ENCODE measurements at regions not wholly inside any gene's neighbourhood (a gene's known extent, or its start where the extent isn't known, plus 50 kb on each side); places are given as distances from the start of the nearest gene placed in this dataset.
"Not testable (repeated sequence)": the region's sequence is repeated elsewhere in the genome, so short reads cannot be mapped to it uniquely, and the experiment has no call there.

- no peak for DNase-seq (ENCODE audit: low read depth, low spot score)
Observed at GRCh38 chr11:34794696-34795095, 121.5 kb downstream of the APIP start.

DNA sequence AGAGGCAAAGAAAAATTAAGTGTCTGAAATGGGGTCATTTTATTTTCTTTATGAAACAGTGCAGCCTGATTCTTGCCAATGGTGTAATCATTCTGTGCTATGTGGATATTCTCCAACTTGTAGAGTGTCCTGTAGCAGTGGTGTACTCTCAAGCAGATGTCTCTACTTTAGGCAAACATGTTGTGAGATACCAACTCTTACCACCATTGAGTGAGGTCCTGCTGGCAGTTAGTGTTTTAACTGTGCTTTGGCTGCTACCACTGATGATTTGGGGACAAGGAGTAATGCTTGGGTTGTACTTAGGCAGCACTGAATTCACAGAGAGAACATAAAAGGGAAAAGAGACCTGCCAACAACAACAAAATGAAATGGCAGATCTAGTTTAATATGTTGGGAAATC is 122.5 kb downstream of the APIP start:
- DNase-seq (ENCODE audit: low read depth, low spot score): no peak

DNA sequence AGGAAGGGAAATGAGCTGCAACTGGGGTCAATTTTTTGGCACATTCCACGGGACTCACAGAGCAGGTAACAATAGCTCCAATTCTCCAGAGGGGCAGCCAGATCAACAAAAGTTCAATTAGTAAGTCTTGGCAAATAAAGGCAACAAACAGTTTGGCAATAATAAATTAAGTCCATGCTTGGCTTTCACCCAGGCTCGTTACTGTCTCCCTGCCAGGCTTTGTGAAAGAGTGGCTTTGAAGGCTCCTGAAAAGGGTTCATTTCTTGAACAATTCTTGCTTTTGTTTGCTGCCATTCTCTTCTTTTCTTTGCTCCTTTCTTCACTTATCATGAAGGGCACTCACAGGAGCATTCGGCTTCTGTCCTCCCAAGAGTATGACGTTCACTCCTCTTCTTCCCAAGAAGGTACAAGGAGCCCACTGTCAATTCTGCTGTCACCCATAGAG is 123.3 kb downstream of the APIP start:
- no peak for DNase-seq (ENCODE audit: low read depth, low spot score)

DNA sequence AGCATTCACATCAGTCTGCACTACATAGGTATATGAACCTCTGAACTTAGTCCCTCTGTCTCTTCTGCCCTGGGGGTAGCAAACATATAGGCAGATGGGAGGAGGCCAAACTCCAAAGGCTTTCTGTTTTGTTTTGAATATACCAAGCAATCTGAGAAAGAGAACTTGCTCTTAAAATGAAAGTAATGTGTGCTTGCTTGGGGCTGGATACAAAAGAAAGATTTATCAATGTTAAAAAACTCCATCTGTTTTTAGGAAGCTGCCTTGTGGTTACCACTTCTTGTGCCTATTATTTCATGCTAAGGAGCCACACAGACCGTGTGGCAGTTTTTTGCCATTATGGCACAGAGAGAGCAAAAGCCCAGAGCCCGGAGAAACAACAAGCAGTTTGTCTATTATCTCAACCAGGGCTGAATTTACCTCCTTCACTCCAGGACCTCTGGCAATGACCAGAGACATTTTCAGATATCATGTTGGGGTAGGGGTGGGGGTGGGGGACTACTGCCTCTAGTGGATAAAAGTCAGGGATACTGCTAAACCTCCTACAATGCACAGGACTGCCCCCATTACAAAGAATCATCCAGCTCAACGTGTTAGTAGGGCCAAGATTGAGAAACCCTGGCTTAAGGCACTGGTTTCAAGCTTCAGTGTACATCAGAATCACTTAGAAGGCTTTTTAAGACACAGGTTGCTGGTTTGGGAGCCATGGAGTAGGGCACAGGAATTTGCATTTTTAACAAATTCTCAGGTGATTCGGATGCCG is 124.2 kb downstream of the APIP start:
- no peak for DNase-seq (ENCODE audit: low read depth, low spot score)

GRCh38 chr11:34790620-34791019 is 125.6 kb downstream of the APIP start:
- DNase-seq (ENCODE audit: low read depth, low spot score): no peak

DNA sequence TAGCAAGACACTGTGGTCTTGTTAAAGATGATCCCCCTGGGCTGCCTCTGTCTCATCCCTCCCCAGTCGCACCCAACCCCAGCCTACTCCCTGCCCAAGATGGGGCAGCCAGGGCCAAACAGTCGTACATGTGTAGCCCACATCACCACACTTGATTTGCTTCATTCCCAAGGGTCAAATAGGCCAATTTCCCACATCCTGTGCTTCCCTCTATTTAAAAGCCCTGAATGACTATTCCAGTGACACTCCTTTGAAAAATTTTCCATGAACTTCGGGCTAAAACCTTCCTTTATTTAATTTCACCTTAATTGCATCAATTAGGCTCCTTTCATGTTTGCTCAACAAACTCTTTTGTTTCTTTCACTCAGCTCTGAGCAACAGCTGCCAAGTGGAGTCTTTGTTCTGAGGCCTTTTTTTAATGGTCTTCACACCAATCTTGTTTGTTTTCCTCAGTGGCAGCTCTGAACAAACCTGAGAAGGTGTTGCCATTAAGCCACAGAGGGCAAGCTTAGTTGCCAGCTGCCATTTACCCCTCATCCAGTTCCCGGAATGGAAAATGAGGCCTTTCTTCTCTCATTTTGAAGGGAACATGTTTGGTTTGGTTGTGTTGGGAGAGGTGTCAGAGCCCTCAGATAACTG is 126.9 kb downstream of the APIP start:
- no peak for DNase-seq (ENCODE audit: low read depth, low spot score)

- no peak for DNase-seq (ENCODE audit: low read depth, low spot score)
Observed at GRCh38 chr11:34788642-34789041, 127.5 kb downstream of the APIP start.

DNA sequence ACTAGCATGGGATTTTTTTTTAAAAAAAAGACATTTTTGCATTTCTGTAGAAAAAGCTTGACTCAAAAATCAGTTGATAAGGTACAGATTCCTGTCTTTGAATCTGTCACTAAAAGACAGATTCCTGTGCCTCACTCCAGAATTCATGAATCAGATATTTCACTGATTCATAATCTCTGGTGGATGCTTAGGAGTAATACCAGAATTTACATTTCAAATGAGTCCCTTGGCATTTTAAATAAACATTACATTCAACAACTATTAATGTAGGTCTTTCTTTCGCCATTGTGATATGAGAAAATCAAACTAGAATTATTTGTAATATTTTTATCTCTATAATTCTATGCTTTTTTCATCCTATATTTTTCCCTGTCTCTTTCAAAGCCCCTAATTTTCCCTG is 128.3 kb downstream of the APIP start:
- DNase-seq (ENCODE audit: low read depth, low spot score): no peak

DNA sequence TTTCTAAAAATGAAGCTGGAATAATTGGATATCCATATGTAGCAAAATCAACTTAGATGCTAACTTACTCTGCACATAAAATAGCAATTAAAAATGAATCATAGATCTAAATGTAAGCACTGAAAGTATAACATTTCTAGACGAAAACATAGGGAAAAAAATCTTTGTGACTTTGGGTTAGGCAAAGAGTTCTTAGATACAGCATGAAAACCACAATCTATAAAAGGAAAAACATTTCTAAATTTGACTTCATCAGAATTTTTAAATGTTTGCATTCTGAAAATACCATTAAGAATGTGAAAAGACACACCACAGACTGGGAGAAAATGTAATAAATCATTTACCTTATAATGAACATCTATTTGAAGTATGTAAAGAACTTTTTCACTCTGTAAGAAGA is 128.8 kb downstream of the APIP start:
- no peak for DNase-seq (ENCODE audit: low read depth, low spot score)

DNA sequence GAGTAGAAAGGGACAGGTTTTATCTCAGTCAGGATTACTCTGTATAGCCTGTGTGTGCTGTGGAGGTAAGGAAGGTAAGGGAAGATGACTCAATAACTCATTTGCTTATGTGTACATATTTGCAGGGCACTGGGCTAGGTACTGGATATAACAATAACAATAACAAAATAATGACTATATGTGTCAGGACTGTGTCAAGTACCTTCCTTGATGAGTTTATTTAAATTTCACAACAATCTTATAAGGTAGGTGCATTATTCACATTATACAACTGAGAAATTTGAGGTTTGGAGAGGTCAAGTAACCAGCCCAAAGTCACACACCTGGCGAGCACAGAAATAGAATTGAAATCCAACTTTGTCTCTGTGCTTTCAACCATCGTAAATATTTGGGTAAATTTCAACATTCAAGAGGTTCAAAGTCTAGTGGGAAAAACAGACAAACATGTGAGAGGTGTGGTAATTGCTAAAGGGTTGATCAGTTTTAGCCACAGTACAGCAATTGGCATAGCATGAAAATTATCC is 131.8 kb downstream of the APIP start:
- DNase-seq (ENCODE audit: low read depth, low spot score): no peak

GRCh38 chr11:34783816-34784317 is 132.3 kb downstream of the APIP start:
- DNase-seq (ENCODE audit: low read depth, low spot score): no peak

DNA sequence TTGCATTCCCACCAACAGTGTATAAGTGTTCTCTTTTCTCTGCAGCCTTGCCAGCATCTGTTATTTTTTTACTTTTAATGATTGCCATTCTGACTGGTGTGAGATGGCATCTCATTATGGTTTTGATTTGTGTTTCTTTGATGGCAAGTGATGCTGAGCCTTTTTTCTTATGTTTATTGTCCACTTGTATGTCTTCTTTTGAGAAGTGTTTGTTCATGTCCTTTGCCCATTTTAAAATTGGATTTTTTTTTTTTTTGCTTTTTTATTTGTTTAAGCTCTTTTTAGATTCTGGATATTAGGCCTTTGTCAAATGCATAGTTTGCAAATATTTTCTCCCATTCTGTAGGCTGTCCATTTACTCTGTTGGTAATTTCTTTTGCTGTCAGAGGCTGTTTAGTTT is 134.4 kb downstream of the APIP start:
- DNase-seq (ENCODE audit: low read depth, low spot score): not testable (repeated sequence)

- DNase-seq (ENCODE audit: low read depth, low spot score): no peak
Observed at GRCh38 chr11:34775417-34775888, 140.7 kb downstream of the APIP start.

DNA sequence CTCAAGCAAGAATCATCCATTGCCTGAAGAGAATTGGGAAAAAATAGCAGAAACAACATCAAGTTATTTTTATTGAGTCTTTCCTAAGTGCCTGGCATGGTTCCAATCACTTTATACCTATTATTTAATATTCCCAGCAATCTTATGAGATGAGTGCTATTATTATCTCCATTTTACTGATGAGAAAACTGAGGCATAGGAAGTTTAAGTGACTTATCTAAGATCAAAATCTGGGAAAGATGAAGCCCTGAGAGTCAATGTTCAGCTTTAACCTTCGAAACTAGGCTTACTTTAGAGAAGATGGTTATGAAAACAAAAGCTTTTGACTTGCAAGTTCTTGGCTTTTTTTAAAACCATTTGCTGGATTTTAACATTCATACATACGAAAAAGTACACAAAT is 141.6 kb downstream of the APIP start:
- no peak for DNase-seq (ENCODE audit: low read depth, low spot score)

GRCh38 chr11:34773826-34774225 is 142.4 kb downstream of the APIP start:
- no peak for DNase-seq (ENCODE audit: low read depth, low spot score)

- DNase-seq (ENCODE audit: low read depth, low spot score): no peak
Observed at GRCh38 chr11:34773211-34773610, 143.0 kb downstream of the APIP start.

GRCh38 chr11:34770111-34770510 is 146.1 kb downstream of the APIP start:
- DNase-seq (ENCODE audit: low read depth, low spot score): no peak

- DNase-seq (ENCODE audit: low read depth, low spot score): no peak
Observed at GRCh38 chr11:34769224-34769623, 147.0 kb downstream of the APIP start.

DNA sequence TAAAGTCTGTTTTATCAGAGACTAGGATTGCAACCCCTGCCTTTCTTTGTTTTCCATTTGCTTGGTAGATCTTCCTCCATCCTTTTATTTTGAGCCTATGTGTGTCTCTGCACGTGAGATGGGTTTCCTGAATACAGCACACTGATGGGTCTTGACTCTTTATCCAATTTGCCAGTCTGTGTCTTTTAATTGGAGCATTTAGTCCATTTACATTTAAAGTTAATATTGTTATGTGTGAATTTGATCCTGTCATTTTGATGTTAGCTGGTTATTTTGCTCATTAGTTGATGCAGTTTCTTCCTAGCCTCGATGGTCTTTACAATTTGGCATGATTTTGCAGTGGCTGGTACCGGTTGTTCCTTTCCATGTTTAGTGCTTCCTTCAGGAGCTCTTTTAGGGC is 141.7 kb downstream of the EHF start:
- not testable (repeated sequence) for DNase-seq (ENCODE audit: low read depth, low spot score)

DNA sequence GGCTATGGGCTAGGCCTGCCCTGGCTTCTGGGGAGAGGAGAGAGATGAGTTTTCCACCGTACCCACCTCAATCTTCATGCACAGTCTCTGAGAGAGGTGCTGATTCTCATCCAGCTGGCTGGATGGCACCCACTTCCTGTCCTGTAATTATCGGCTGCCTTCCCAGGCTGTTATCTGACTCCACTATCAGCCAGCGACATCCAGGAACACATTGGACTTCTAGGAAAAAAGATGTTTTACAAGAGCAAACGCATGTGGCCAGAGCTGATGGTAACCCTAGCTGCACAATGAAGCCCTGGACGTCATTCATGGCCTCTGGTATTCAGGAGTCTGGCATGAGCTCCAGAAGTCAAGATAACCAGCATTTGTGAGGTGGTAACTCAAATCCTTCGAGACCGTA is 137.4 kb downstream of the EHF start:
- no peak for DNase-seq (ENCODE audit: low read depth, low spot score)

DNA sequence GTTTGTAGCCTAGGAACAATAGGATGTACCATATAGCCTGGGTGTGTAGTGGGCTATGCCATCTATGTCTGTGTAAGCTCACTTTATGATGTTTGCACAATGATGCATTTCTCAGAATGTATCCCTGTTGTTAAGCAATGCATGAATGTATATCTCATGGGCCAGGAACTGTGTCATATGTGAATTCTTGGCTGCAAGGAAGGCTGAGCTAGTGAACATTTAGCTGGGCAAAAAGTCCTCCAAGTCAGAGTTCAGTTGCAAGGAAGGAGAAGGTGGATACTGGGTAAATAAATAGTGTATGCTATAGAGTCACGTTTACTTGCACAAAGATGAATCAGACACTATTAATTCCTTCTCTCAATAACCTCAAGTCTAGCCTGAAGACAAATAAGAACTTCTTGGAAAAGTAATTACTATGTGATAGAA is 136.1 kb downstream of the EHF start:
- no peak for DNase-seq (ENCODE audit: low read depth, low spot score)

DNA sequence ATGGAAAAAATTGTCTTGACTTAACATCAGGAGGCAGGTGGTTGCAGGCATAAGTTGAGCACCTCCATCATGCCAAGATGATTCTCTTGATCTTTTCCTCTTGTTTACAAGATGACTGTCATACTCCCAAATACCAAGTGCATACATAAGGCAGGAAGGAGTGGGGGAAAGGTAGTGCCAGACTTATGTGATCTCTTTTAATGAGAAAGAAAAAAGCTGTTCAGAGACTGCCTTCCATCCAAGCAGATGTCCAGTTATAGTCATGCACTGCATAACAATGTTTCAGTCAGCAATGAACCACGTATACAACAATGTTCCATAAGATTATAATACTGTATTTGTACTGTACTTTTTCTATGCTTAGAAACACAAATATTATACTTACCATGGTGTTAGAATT is 135.7 kb downstream of the EHF start:
- DNase-seq (ENCODE audit: low read depth, low spot score): no peak

DNA sequence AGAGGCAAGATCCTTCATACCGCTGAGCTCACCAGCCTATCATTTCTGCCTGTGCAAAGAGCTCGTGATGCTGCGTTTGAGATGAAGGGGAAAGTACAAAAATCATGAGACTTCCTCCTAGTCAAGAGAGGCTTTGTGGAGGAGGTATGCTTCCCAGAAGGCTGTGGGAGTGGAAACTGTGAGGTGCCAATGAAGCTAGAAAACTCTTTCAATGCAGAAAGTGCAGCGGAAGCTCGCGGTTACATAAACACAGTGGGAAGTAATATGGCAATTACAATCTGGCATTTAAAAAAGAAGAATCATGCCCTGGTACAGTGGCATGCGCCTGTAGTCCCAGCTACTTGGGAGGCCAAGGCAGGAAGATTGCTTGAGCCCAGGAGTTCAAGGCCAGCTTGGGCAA is 134.8 kb downstream of the EHF start:
- DNase-seq (ENCODE audit: low read depth, low spot score): no peak
